ENCODE measurements at regions not wholly inside any gene's neighbourhood (a gene's known extent, or its start where the extent isn't known, plus 50 kb on each side); places are given as distances from the start of the nearest gene placed in this dataset.

DNA sequence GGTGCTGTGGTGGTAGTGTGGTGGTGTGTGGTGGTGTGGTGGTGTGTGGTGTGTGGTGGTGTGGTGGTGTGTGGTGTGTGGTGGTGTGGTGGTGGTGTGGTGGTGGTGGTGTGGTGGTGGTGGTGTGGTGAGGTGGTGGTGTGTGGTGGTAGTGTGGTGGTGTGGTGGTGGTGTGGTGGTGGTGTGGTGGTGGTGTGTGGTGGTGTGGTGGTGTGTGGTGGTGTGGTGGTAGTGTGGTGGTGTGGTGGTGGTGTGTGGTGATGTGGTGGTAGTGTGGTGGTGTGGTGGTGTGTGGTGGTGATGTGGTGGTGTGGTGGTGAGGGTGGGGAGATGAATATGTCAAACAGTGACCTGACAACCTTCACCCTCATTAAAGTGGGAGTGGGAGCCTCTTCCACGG, 55.6 kb upstream of the DLGAP1 start:
- DNase-seq = no peak

DNA sequence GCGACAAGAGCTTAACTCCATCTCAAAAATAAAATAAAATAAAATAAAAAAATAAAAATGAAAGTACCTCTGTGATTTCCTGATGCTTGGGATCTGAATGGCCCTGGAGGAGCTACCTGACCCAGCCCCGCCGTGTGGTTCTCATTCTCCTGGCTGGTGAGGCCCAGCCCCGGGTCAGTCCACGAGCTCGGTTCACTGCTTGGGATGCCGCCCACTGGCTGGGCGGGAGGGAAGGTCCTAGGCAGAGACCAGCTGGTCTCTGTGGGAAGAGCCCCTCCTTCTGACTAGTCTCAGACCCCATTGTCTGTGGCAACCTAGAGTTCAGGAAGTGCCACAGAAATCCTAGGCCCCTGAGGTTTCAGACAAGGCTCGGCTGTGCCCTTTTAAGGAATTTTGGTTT, 55.1 kb upstream of the DLGAP1 start:
- no peak for DNase-seq

All from NCI-H187 treated with DMSO at 0.1 percent for 48 hours (cell line).